HCT116 (cell line): ENCODE measurements at regions not wholly inside any gene's neighbourhood (a gene's known extent, or its start where the extent isn't known, plus 50 kb on each side); places are given as distances from the start of the nearest gene placed in this dataset.

Experiments
- ATAC-seq: fragments of 200-7000 bp; cut with Tn5 transposase; 2 replicates; pipeline ENCODE4 v1.9.1; 2020; ENCODE audit warnings: mild to moderate bottlenecking, moderate library complexity
- BruUV-seq: library from RNA; stranded (reverse); fragments of 400-500 nt; replicated peaks from 2 replicates; lab custom pipeline; 2021; lab: Mats Ljungman, UMichigan
- CTCF ChIA-PET: fragments of 300-600 bp; sonication (Branson Sonifier 250); formaldehyde crosslinking; loops from one replicate; lab custom pipeline; 2021; ENCODE audit warnings: antibody characterized with exemption; lab: Charles Lee
- POLR2A ChIA-PET: fragments of 300-600, 350-600 bp; sonication (Branson Sonifier 250); formaldehyde crosslinking; loops from one replicate; lab custom pipeline; 2021; ENCODE audit warnings: antibody characterized with exemption; lab: Charles Lee
- RAD21 ChIA-PET, 2 experiments: fragments of 300-600 bp; sonication (Branson Sonifier 250); formaldehyde crosslinking; loops; one replicate each; lab custom pipeline; 2023; ENCODE audit warnings: low total read pairs in 2 of 2; ENCODE audit not compliant: uncharacterized antibody in 2 of 2, unreplicated experiment in 2 of 2, low non-redundant PET in 1 of 2; lab: Charles Lee
- DNase-seq: peaks from one replicate; pipeline ENCODE4 v3.0.0-alpha.2; 2010; ENCODE audit warnings: low read depth, low spot score
- H2AFZ ChIP-seq: fragments of 200-600 bp; shearing (Covaris generic), sonication (generic); 2 replicates; pipeline ENCODE4 v1.6.1; 2017; ENCODE audit warnings: low read depth, mixed run types, mixed read lengths, antibody characterized with exemption, low read length; ENCODE audit not compliant: poor library complexity, severe bottlenecking
- H3K27ac ChIP-seq: 2 replicates; pipeline ENCODE4 v1.5.1; 2012; ENCODE audit warnings: low read depth, low read length
- H3K27me3 ChIP-seq: fragments of 200-600 bp; sonication (generic); 2 replicates; pipeline ENCODE4 v1.6.1; 2016; ENCODE audit warnings: mixed run types, low read length, mixed read lengths; ENCODE audit not compliant: insufficient read depth
- H3K36me3 ChIP-seq, 2 experiments: fragments of 200-500 bp in 1 of 2; fragments of 200-600 bp in 1 of 2; sonication (Bioruptor generic) in 1 of 2; sonication (generic) in 1 of 2; 2 replicates each; pipeline versions ENCODE4 v1.5.1 to v1.6.1; 2014 to 2016; ENCODE audit warnings: low read length in 2 of 2, inconsistent platforms in 1 of 2, mixed read lengths in 1 of 2, mixed run types in 1 of 2; ENCODE audit not compliant: insufficient read depth in 2 of 2, control insufficient read depth in 1 of 2
- H3K4me1 ChIP-seq, 2 experiments: fragments of 200-600 bp in 1 of 2; sonication (generic) in 1 of 2; 2 replicates each; pipeline versions ENCODE4 v1.5.1 to v1.6.1; 2012 to 2017; ENCODE audit warnings: low read length in 2 of 2, inconsistent platforms in 1 of 2, mild to moderate bottlenecking in 1 of 2, mixed read lengths in 1 of 2, mixed run types in 1 of 2, moderate library complexity in 1 of 2; ENCODE audit not compliant: insufficient read depth in 2 of 2, control insufficient read depth in 1 of 2
- H3K4me2 ChIP-seq: fragments of 200-600 bp; sonication (generic); 2 replicates; pipeline ENCODE4 v1.6.1; 2017; ENCODE audit warnings: mixed run types, low read length, mixed read lengths
- H3K4me3 ChIP-seq, 2 experiments: fragments of 200-600 bp in 1 of 2; sonication (generic) in 1 of 2; replicated peaks in 1 of 2; 2 replicates each; pipeline ENCODE4 v1.5.1; 2011 to 2016; ENCODE audit warnings: low read length in 2 of 2, control low read depth in 1 of 2, low read depth in 1 of 2, mild to moderate bottlenecking in 1 of 2, mixed read lengths in 1 of 2, mixed run types in 1 of 2
- H3K79me2 ChIP-seq: fragments of 200-600 bp; sonication (generic); 2 replicates; pipeline ENCODE4 v1.6.1; 2017; ENCODE audit warnings: mild to moderate bottlenecking, mixed run types, low read length, moderate library complexity, mixed read lengths; ENCODE audit not compliant: insufficient read depth
- H3K9ac ChIP-seq: fragments of 200-600 bp; sonication (generic); 2 replicates; pipeline ENCODE4 v1.6.1; 2016; ENCODE audit warnings: low read length, mixed read lengths
- H3K9me2 ChIP-seq: fragments of 200-600 bp; sonication (generic), shearing (Covaris generic); 2 replicates; pipeline ENCODE4 v1.6.1; 2017; ENCODE audit warnings: mixed run types, mild to moderate bottlenecking, moderate library complexity; ENCODE audit not compliant: insufficient read depth
- H3K9me3 ChIP-seq, 2 experiments: fragments of 200-500 bp in 1 of 2; fragments of 200-600 bp in 1 of 2; sonication (Bioruptor generic) in 1 of 2; sonication (generic) in 1 of 2; 2 replicates each; pipeline ENCODE4 v1.6.1; 2014 to 2017; ENCODE audit warnings: low read length in 2 of 2, mixed read lengths in 2 of 2, inconsistent platforms in 1 of 2, low read depth in 1 of 2, mild to moderate bottlenecking in 1 of 2, mixed run types in 1 of 2, moderate library complexity in 1 of 2; ENCODE audit not compliant: control insufficient read depth in 1 of 2, insufficient read depth in 1 of 2
- H4K20me1 ChIP-seq: fragments of 200-600 bp; sonication (generic), shearing (Covaris generic); 2 replicates; pipeline ENCODE4 v1.6.1; 2017; ENCODE audit warnings: mixed run types, mild to moderate bottlenecking, moderate library complexity; ENCODE audit not compliant: insufficient read depth
- CTCF ChIP-seq, 3 experiments: fragments of 200-600 bp in 1 of 3; sonication (generic) in 1 of 3; IDR thresholded peaks in 2 of 3; conservative IDR thresholded peaks in 1 of 3; 2 replicates each; pipeline ENCODE4 v1.5.1; 2012 to 2017; ENCODE audit warnings: low read depth in 2 of 3, low read length in 2 of 3, antibody characterized with exemption in 1 of 3, borderline replicate concordance in 1 of 3, control low read depth in 1 of 3, mild to moderate bottlenecking in 1 of 3, mixed read lengths in 1 of 3, mixed run types in 1 of 3, moderate library complexity in 1 of 3; ENCODE audit not compliant: insufficient read depth in 1 of 3
- ELF1 ChIP-seq: IDR thresholded peaks from 2 replicates; pipeline ENCODE4 v1.6.1; 2012; ENCODE audit warnings: low read depth, borderline replicate concordance
- JUND ChIP-seq: IDR thresholded peaks from 2 replicates; pipeline ENCODE4 v1.6.1; 2012
- RAD21 ChIP-seq: IDR thresholded peaks from 2 replicates; pipeline ENCODE4 v1.6.1; 2012; ENCODE audit warnings: low read depth, mild to moderate bottlenecking
- REST ChIP-seq: IDR thresholded peaks from 2 replicates; pipeline ENCODE4 v1.6.1; 2012; ENCODE audit warnings: low read depth
- SIN3A ChIP-seq: IDR thresholded peaks from 2 replicates; pipeline ENCODE4 v1.6.1; 2012; ENCODE audit warnings: low read depth
- SP1 ChIP-seq: IDR thresholded peaks from 2 replicates; pipeline ENCODE4 v1.6.1; 2012; ENCODE audit warnings: low read depth
- intact Hi-C: fragments of 100-400 bp; cut with micrococcal nuclease; formaldehyde crosslinking; loops from 2 replicates; pipeline ENCODE4 v1.10.0; 2022

GRCh38 chr9:96089452-96090085 lies 212.4 kb downstream of the HSD17B3 start:
- ATAC-seq (no peak; the same call in 1 of the 2 replicates), DNase-seq (no peak)
- no peaks in the 10 kb centered on the region for H3K79me2 ChIP-seq
- ChIA-PET POLR2A (no interaction called here), CTCF (interaction anchor here (0.6 to 0.9 kb wide), 2 partner anchors 10 to 301 kb away, joined by 3 read pairs; no protein-coding TSS in a partner anchor), RAD21 (interaction anchor here in 1 of 2 experiments (1.1 kb wide), 1 partner anchor 10 kb away, joined by 4 read pairs; no protein-coding TSS in a partner anchor)
- H3K9ac ChIP-seq: no peak overlapping the region
- no peak overlapping the region for H2AFZ ChIP-seq
- no peak overlapping the region for H3K4me2 ChIP-seq
- no peaks in the 10 kb centered on the region; the same call in 1 of the 2 replicates for H3K27me3 ChIP-seq
- no peak overlapping the region for H3K27ac ChIP-seq
- H4K20me1 ChIP-seq: no peaks in the 10 kb centered on the region
- no peaks in the 10 kb centered on the region for H3K36me3 ChIP-seq
- TF ChIP-seq RAD21: 0 out of 2 replicates have a peak, but pooled peaks have one; percentile 26
- TF ChIP-seq CTCF (IDR thresholded peaks at IDR 0.05 in 2 of 3, conservative IDR thresholded peaks at IDR 0.05 in 1 of 3; ENCODE audit: borderline replicate concordance in 1 of 3, insufficient read depth in 1 of 3, low read depth in 2 of 3, low read length in 2 of 3): peak in 2 of 3 experiments; percentile 11 to 19; a peak in 2 of 6 replicates
- no peak for TF ChIP-seq ELF1
- H3K4me1 ChIP-seq: no peaks in the 10 kb centered on the region
- intact Hi-C loops: no loop called here
- no peak overlapping the region for H3K4me3 ChIP-seq
- H3K9me2 ChIP-seq: no peaks in the 10 kb centered on the region
- no peaks in the 10 kb centered on the region for H3K9me3 ChIP-seq
- no TSS peak for BruUV-seq

GRCh38 chr9:96088510-96088909 lies 213.0 kb downstream of the ERCC6L2 start:
- no peak overlapping the region for H2AFZ ChIP-seq
- no peaks in the 10 kb centered on the region for H3K36me3 ChIP-seq
- ChIA-PET RAD21 (no interaction called here), CTCF (no interaction called here), POLR2A (no interaction called here)
- no peak overlapping the region for H3K4me2 ChIP-seq
- H3K9me2 ChIP-seq: no peaks in the 10 kb centered on the region
- H3K27ac ChIP-seq: no peak overlapping the region
- TF ChIP-seq REST: no peak
- TF ChIP-seq JUND: no peak
- no peak for TF ChIP-seq SIN3A
- no peak for TF ChIP-seq SP1
- no peaks in the 10 kb centered on the region for H3K9me3 ChIP-seq
- intact Hi-C loops: no loop called here
- no peak overlapping the region for H3K9ac ChIP-seq
- H3K4me3 ChIP-seq: no peak overlapping the region
- no peak for ATAC-seq
- H3K27me3 ChIP-seq: no peaks in the 10 kb centered on the region; the same call in 1 of the 2 replicates
- no peak for DNase-seq
- no TSS peak for BruUV-seq
- no peaks in the 10 kb centered on the region for H3K79me2 ChIP-seq
- H4K20me1 ChIP-seq: no peaks in the 10 kb centered on the region
- peaks cover 1 to 2% of the 10 kb centered on the region in 2 experiments for H3K4me1 ChIP-seq
